ENCODE measurements at regions not wholly inside any gene's neighbourhood (a gene's known extent, or its start where the extent isn't known, plus 50 kb on each side); places are given as distances from the start of the nearest gene placed in this dataset.
A peak's percentile ranks its signal among the peaks of the same experiment; 100 is the strongest.

GRCh38 chr4:149108626-149109025 is 666.4 kb upstream of the NR3C2 start:
- Histone ChIP-seq H3K36me3 (replicated peaks) (no peaks in the 10 kb centered on the region), H3K27ac (no peak overlapping the region), H3K27me3 (replicated peaks) (no peaks in the 10 kb centered on the region), H3K4me3 (ENCODE audit: low read depth, low read length) (no peak overlapping the region)
- no peak for DNase-seq
- in situ Hi-C loops (cut with HindIII; ENCODE audit: low pct_ligation_motif_present, low sequenced_read_pairs) = no loop called here
- TF ChIP-seq, protein P1, sequence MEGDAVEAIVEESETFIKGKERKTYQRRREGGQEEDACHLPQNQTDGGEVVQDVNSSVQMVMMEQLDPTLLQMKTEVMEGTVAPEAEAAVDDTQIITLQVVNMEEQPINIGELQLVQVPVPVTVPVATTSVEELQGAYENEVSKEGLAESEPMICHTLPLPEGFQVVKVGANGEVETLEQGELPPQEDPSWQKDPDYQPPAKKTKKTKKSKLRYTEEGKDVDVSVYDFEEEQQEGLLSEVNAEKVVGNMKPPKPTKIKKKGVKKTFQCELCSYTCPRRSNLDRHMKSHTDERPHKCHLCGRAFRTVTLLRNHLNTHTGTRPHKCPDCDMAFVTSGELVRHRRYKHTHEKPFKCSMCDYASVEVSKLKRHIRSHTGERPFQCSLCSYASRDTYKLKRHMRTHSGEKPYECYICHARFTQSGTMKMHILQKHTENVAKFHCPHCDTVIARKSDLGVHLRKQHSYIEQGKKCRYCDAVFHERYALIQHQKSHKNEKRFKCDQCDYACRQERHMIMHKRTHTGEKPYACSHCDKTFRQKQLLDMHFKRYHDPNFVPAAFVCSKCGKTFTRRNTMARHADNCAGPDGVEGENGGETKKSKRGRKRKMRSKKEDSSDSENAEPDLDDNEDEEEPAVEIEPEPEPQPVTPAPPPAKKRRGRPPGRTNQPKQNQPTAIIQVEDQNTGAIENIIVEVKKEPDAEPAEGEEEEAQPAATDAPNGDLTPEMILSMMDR (IDR thresholded peaks at IDR 0.05; ENCODE audit: low read depth, low read length, missing control alignments) = no peak

DNA sequence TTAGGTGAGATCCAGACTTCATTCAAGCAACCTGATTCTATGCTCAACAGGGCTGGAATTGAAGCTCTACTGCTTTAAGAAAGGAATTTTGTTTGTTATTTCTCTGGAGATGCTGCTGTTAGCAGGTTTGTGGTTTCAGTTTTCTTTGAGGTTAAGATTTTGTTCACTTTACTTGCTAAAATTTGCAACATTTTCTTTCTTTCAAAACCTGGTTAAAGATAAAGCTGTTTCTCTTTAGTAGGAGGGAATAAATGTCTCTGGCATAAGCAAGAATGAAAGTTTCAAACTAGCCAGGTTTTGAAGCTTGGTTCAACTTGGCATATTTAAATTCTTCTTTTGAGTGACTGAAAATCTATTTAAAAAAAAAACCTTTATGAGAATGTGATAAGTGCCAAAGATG is 660.6 kb upstream of the NR3C2 start:
- TF ChIP-seq, protein P1 (IDR thresholded peaks at IDR 0.05; ENCODE audit: low read depth, low read length, missing control alignments) = no peak
- Histone ChIP-seq H3K36me3 (replicated peaks) (no peaks in the 10 kb centered on the region), H3K27me3 (replicated peaks) (no peaks in the 10 kb centered on the region), H3K4me3 (ENCODE audit: low read depth, low read length) (no peak overlapping the region), H3K27ac (no peak overlapping the region)
- DNase-seq = no peak
- in situ Hi-C loops (cut with HindIII; ENCODE audit: low pct_ligation_motif_present, low sequenced_read_pairs) = no loop called here

GRCh38 chr4:149101649-149102048 is 659.4 kb upstream of the NR3C2 start:
- H3K27me3 ChIP-seq (replicated peaks) = no peaks in the 10 kb centered on the region
- no peak overlapping the region for H3K27ac ChIP-seq
- DNase-seq = no peak
- no peaks in the 10 kb centered on the region for H3K36me3 ChIP-seq (replicated peaks)
- in situ Hi-C loops (cut with HindIII; ENCODE audit: low pct_ligation_motif_present, low sequenced_read_pairs) = no loop called here
- TF ChIP-seq, protein P1 (IDR thresholded peaks at IDR 0.05; ENCODE audit: low read depth, low read length, missing control alignments) = no peak
- H3K4me3 ChIP-seq (ENCODE audit: low read depth, low read length) = no peak overlapping the region

- peak; percentile 2 for DNase-seq
- in situ Hi-C loops (cut with HindIII; ENCODE audit: low pct_ligation_motif_present, low sequenced_read_pairs) = no loop called here
- no peaks in the 10 kb centered on the region for H3K27me3 ChIP-seq (replicated peaks)
- no peak overlapping the region for H3K27ac ChIP-seq
- no peak overlapping the region for H3K4me3 ChIP-seq (ENCODE audit: low read depth, low read length)
- TF ChIP-seq, protein P1 (IDR thresholded peaks at IDR 0.05; ENCODE audit: low read depth, low read length, missing control alignments) = no peak
- H3K36me3 ChIP-seq (replicated peaks) = no peaks in the 10 kb centered on the region
These were observed 653.6 kb upstream of the NR3C2 start for GRCh38 chr4:149095811-149096210.

- Histone ChIP-seq H3K27ac (no peak overlapping the region), H3K27me3 (replicated peaks) (no peaks in the 10 kb centered on the region), H3K36me3 (replicated peaks) (no peaks in the 10 kb centered on the region), H3K4me3 (ENCODE audit: low read depth, low read length) (no peak overlapping the region)
- in situ Hi-C loops (cut with HindIII; ENCODE audit: low pct_ligation_motif_present, low sequenced_read_pairs) = no loop called here
- TF ChIP-seq, protein P1 (IDR thresholded peaks at IDR 0.05; ENCODE audit: low read depth, low read length, missing control alignments) = no peak
- DNase-seq = no peak
These were observed 652.8 kb upstream of the NR3C2 start for GRCh38 chr4:149095001-149095400.

DNA sequence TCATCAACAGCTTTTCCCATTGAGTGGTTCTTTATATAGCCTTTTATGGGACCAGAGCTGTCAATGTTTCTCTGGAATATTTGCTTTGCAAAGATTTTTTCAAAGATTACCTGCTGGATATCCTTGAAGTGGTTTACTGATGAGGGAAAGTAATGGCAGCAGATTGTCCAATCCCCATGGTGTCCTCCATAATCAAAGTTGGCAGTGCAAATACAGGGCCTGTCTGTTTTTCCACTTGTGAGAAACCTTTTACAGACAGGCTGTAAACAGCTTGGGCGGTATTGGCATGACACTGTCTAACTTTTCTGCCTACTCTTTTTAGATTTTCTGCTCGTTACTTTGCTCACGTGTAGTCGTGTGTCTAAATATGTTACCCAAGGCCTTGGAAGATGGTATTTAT is 641.9 kb upstream of the NR3C2 start:
- Histone ChIP-seq H3K27ac (no peak overlapping the region), H3K36me3 (replicated peaks) (no peaks in the 10 kb centered on the region), H3K4me3 (ENCODE audit: low read depth, low read length) (no peak overlapping the region), H3K27me3 (replicated peaks) (no peaks in the 10 kb centered on the region)
- in situ Hi-C loops (cut with HindIII; ENCODE audit: low pct_ligation_motif_present, low sequenced_read_pairs) = no loop called here
- no peak for DNase-seq
- TF ChIP-seq, protein P1 (IDR thresholded peaks at IDR 0.05; ENCODE audit: low read depth, low read length, missing control alignments) = no peak

All from brain microvascular endothelial cell (primary cell).